GM12891 (cell line): ENCODE measurements at regions not wholly inside any gene's neighbourhood (a gene's known extent, or its start where the extent isn't known, plus 50 kb on each side); places are given as distances from the start of the nearest gene placed in this dataset.

ENCODE experiments used
- POLR2A ChIP-seq: IDR thresholded peaks from 2 replicates; pipeline ENCODE4 v1.6.1; 2011; ENCODE audit warnings: low read depth, low read length, control low read depth
- POLR2AphosphoS5 ChIP-seq: IDR thresholded peaks from 2 replicates; pipeline ENCODE4 v1.6.1; 2011; ENCODE audit warnings: low read depth, low read length, control low read depth
- TAF1 ChIP-seq: IDR thresholded peaks from 2 replicates; pipeline ENCODE4 v1.6.1; 2011; ENCODE audit warnings: low read depth, low read length, control low read depth

DNA sequence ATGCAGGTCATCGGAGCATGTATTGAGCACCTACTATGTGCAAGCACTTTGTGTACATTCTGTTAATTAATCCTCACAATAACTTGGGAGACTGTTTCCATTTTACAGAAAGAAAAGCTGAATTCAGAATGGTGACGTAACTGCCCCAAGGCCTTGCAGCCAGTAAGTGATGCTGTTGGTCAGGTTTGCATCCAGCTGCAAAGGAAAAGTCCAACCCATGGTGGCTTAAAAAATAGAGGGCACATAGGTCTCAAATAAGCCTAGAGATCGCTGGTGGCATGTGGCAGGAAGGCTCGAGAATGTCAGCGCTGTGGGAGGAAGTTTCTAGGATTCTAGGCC is 83.8 kb upstream of the CHST15 start:
- TF ChIP-seq POLR2AphosphoS5: no peak
- no peak for TF ChIP-seq TAF1
- no peak for TF ChIP-seq POLR2A
